CD4-positive, alpha-beta T cell treated with Interleukin-2 at 100 ng/mL for 4 hours (primary cell): ENCODE measurements at regions not wholly inside any gene's neighbourhood (a gene's known extent, or its start where the extent isn't known, plus 50 kb on each side); places are given as distances from the start of the nearest gene placed in this dataset.
A peak's percentile ranks its signal among the peaks of the same experiment; 100 is the strongest.
"Not testable (repeated sequence)": the region's sequence is repeated elsewhere in the genome, so short reads cannot be mapped to it uniquely, and the experiment has no call there.

Experiments used
- DNase-seq: peaks from one replicate; pipeline ENCODE4 v3.0.0-alpha.2; 2020; ENCODE audit warnings: low spot score

GRCh38 chrX:37904833-37905232 lies 57.5 kb upstream of the DYNLT3 start:
- DNase-seq = no peak

GRCh38 chrX:37905436-37906147 lies 58.2 kb upstream of the DYNLT3 start:
- no peak for DNase-seq

- no peak for DNase-seq
Measured at GRCh38 chrX:37906357-37906756, 59.0 kb upstream of the DYNLT3 start.

- no peak for DNase-seq
Measured at GRCh38 chrX:37910186-37910585, 62.8 kb upstream of the DYNLT3 start.

- peak; percentile 16 for DNase-seq
Measured at GRCh38 chrX:37912304-37912703, 64.9 kb upstream of the DYNLT3 start.

GRCh38 chrX:37912777-37913176 lies 65.4 kb upstream of the DYNLT3 start:
- no peak for DNase-seq

- no peak for DNase-seq
Measured at GRCh38 chrX:37918168-37918567, 70.8 kb upstream of the DYNLT3 start.

- DNase-seq = no peak
Measured at GRCh38 chrX:37918703-37919102, 71.3 kb upstream of the DYNLT3 start.

GRCh38 chrX:37921758-37922157 lies 74.4 kb upstream of the DYNLT3 start:
- no peak for DNase-seq

- DNase-seq = no peak
Measured at GRCh38 chrX:37922928-37923327, 75.6 kb upstream of the DYNLT3 start.

GRCh38 chrX:37925761-37926160 lies 78.4 kb upstream of the DYNLT3 start:
- DNase-seq = not testable (repeated sequence)

- peak; percentile 29 for DNase-seq
Measured at GRCh38 chrX:37926700-37927099, 79.3 kb upstream of the DYNLT3 start.

GRCh38 chrX:37942170-37942569 lies 64.2 kb upstream of the SYTL5 start:
- no peak for DNase-seq

GRCh38 chrX:37943554-37944344 lies 62.6 kb upstream of the SYTL5 start:
- no peak for DNase-seq

GRCh38 chrX:37946197-37946596 lies 60.2 kb upstream of the SYTL5 start:
- DNase-seq = no peak

- no peak for DNase-seq
Measured at GRCh38 chrX:37955273-37955672, 51.1 kb upstream of the SYTL5 start.

GRCh38 chrX:37956223-37956622 lies 50.1 kb upstream of the SYTL5 start:
- DNase-seq = no peak
